GM21526 (cell line): ENCODE measurements at regions not wholly inside any gene's neighbourhood (a gene's known extent, or its start where the extent isn't known, plus 50 kb on each side); places are given as distances from the start of the nearest gene placed in this dataset.

Experiments used
- ATAC-seq: cut with Tn5 transposase; IDR thresholded peaks from one replicate; pipeline ENCODE4 v1.9.1; 2021; ENCODE audit warnings: moderate library complexity; ENCODE audit not compliant: unreplicated experiment, low FRiP score

- no peak for ATAC-seq
These were observed 53.0 kb upstream of the CLDN14 start for GRCh38 chr21:36532769-36533467.

GRCh38 chr21:36533468-36533848 is 53.5 kb upstream of the CLDN14 start:
- no peak for ATAC-seq

GRCh38 chr21:36534656-36535055 is 54.7 kb upstream of the CLDN14 start:
- no peak for ATAC-seq

- ATAC-seq = peak; percentile 56
These were observed 55.8 kb upstream of the CLDN14 start for GRCh38 chr21:36535618-36536241.

GRCh38 chr21:36538761-36539160 is 58.8 kb upstream of the CLDN14 start:
- ATAC-seq = no peak

- no peak for ATAC-seq
These were observed 59.7 kb upstream of the CLDN14 start for GRCh38 chr21:36539434-36540150.

- ATAC-seq = no peak
These were observed 60.8 kb upstream of the CLDN14 start for GRCh38 chr21:36540700-36541099.

GRCh38 chr21:36541721-36542139 is 61.8 kb upstream of the CLDN14 start:
- no peak for ATAC-seq

- peak; percentile 46 for ATAC-seq
These were observed 62.6 kb upstream of the CLDN14 start for GRCh38 chr21:36542312-36543101.

- no peak for ATAC-seq
These were observed 64.0 kb upstream of the CLDN14 start for GRCh38 chr21:36543924-36544323.

GRCh38 chr21:36544545-36544944 is 64.6 kb upstream of the CLDN14 start:
- ATAC-seq = no peak

GRCh38 chr21:36545776-36546511 is 66.0 kb upstream of the CLDN14 start:
- no peak for ATAC-seq

GRCh38 chr21:36547464-36547863 is 67.5 kb upstream of the CLDN14 start:
- no peak for ATAC-seq

- ATAC-seq = no peak
These were observed 68.9 kb upstream of the CLDN14 start for GRCh38 chr21:36548866-36549265.

- ATAC-seq = no peak
These were observed 69.5 kb upstream of the CLDN14 start for GRCh38 chr21:36549470-36549869.

- ATAC-seq = no peak
These were observed 70.8 kb upstream of the CLDN14 start for GRCh38 chr21:36550761-36551160.

GRCh38 chr21:36551321-36551720 is 71.4 kb upstream of the CLDN14 start:
- ATAC-seq = no peak

GRCh38 chr21:36551731-36552433 is 72.0 kb upstream of the CLDN14 start:
- no peak for ATAC-seq

GRCh38 chr21:36552434-36552785 is 72.5 kb upstream of the CLDN14 start:
- ATAC-seq = no peak

- ATAC-seq = no peak
These were observed 73.5 kb upstream of the CLDN14 start for GRCh38 chr21:36553406-36553805.
